ENCODE measurements at regions not wholly inside any gene's neighbourhood (a gene's known extent, or its start where the extent isn't known, plus 50 kb on each side); places are given as distances from the start of the nearest gene placed in this dataset.

- DNase-seq = no peak
These were observed 328.3 kb downstream of the EPHA4 start for GRCh38 chr2:221243771-221244170.

GRCh38 chr2:221245045-221245444, 327.1 kb downstream of the EPHA4 start:
- no peak for DNase-seq

- DNase-seq = no peak
These were observed 326.3 kb downstream of the EPHA4 start for GRCh38 chr2:221245772-221246171.

- no peak for DNase-seq
These were observed 317.8 kb downstream of the EPHA4 start for GRCh38 chr2:221254299-221254698.

GRCh38 chr2:221255862-221256261, 316.2 kb downstream of the EPHA4 start:
- DNase-seq = no peak

- no peak for DNase-seq
These were observed 313.6 kb downstream of the EPHA4 start for GRCh38 chr2:221258464-221258863.

- no peak for DNase-seq
These were observed 309.5 kb downstream of the EPHA4 start for GRCh38 chr2:221262651-221263050.

- DNase-seq = no peak
These were observed 308.5 kb downstream of the EPHA4 start for GRCh38 chr2:221263573-221263972.

GRCh38 chr2:221264318-221264717, 307.8 kb downstream of the EPHA4 start:
- DNase-seq = no peak

- DNase-seq = no peak
These were observed 304.2 kb downstream of the EPHA4 start for GRCh38 chr2:221267773-221268425.

- DNase-seq = no peak
These were observed 303.5 kb downstream of the EPHA4 start for GRCh38 chr2:221268631-221269030.

GRCh38 chr2:221270806-221271205, 301.3 kb downstream of the EPHA4 start:
- DNase-seq = no peak

GRCh38 chr2:221272729-221273128, 299.4 kb downstream of the EPHA4 start:
- DNase-seq = no peak

GRCh38 chr2:221276033-221276432, 296.1 kb downstream of the EPHA4 start:
- no peak for DNase-seq

- no peak for DNase-seq
These were observed 295.5 kb downstream of the EPHA4 start for GRCh38 chr2:221276601-221277000.

- DNase-seq = no peak
These were observed 289.7 kb downstream of the EPHA4 start for GRCh38 chr2:221282386-221282785.

GRCh38 chr2:221283896-221284545, 288.1 kb downstream of the EPHA4 start:
- no peak for DNase-seq

GRCh38 chr2:221285148-221285547, 287.0 kb downstream of the EPHA4 start:
- DNase-seq = no peak

GRCh38 chr2:221286406-221286805, 285.7 kb downstream of the EPHA4 start:
- no peak for DNase-seq

- no peak for DNase-seq
These were observed 282.7 kb downstream of the EPHA4 start for GRCh38 chr2:221289389-221289788.

- DNase-seq = no peak
These were observed 282.3 kb downstream of the EPHA4 start for GRCh38 chr2:221289846-221290245.

GRCh38 chr2:221293949-221294742, 278.0 kb downstream of the EPHA4 start:
- no peak for DNase-seq

- DNase-seq = no peak
These were observed 267.2 kb downstream of the EPHA4 start for GRCh38 chr2:221304916-221305315.

Data from occipital lobe (tissue), 1 donor.